ENCODE measurements at regions not wholly inside any gene's neighbourhood (a gene's known extent, or its start where the extent isn't known, plus 50 kb on each side); places are given as distances from the start of the nearest gene placed in this dataset.

DNA sequence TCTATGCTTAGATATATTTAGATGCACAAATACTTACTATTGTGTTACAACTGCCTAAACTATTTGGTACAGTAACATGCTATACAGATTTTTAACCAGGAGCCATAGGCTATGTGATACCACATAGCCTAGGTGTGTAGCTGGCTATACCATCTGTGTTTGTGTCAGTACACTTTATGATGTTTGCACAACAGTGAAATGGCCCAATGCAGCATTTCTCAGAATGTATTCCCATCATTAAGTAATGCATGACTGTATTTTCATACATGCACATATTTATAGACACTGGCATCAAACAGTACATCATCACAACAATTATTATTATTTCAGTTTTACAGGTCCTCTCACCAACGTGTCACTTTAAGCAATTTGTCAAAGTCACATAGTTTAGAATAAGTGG lies 979.5 kb upstream of the TENM4 start:
- Mint-ChIP-seq H3K9me3 (no peaks in the 10 kb centered on the region), H3K4me1 (peaks cover 7% of the 10 kb centered on the region), H3K27me3 (ENCODE audit: insufficient read depth) (no peaks in the 10 kb centered on the region), H3K36me3 (ENCODE audit: low read depth) (no peaks in the 10 kb centered on the region), H3K4me3 (no peak overlapping the region), H3K27ac (no peak overlapping the region)
- Histone ChIP-seq H3K36me3 (ENCODE audit: control insufficient read depth, insufficient read depth, low read length) (no peaks in the 10 kb centered on the region), H3K9ac (ENCODE audit: extremely low read depth, low read length, poor library complexity, severe bottlenecking) (no peak overlapping the region), H3K4me3 (ENCODE audit: low read length) (no peak overlapping the region), H3K27me3 (ENCODE audit: control insufficient read depth, insufficient read depth, low read length, poor library complexity, severe bottlenecking) (no peaks in the 10 kb centered on the region), H3K27ac (ENCODE audit: low read depth, low read length) (no peak overlapping the region), H3K9me3 (ENCODE audit: control insufficient read depth, low read length) (no peaks in the 10 kb centered on the region), H3K4me1 (ENCODE audit: control insufficient read depth, insufficient read depth, low read length) (no peaks in the 10 kb centered on the region)
- no peak for TF ChIP-seq CTCF (conservative IDR thresholded peaks at IDR 0.05)
- DNase-seq, result no peak
- WGBS, 2 experiments (ENCODE audit: insufficient coverage in 1 of 2, insufficient read length in 1 of 2), result 75 to 83% methylated on average over 1 of the region's 1 CpG

DNA sequence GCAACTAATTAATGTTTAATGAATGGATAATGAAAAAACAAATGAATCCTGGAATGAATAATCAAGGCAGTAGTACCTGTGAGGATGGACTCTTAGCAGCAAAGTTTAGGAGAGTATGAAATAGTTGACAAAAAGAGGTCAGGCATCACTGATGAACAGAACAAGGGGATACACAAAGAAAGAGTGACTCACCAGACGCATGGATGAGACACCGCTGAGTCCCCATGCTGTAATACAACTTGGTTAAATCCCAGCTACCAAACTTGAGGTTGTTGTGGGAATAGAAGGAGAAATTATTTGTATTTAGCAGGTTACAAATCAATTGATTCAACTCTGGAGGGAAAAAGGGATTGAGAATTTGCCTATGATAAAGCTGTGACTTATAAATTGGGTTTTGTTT lies 976.9 kb upstream of the TENM4 start:
- Mint-ChIP-seq H3K27me3 (ENCODE audit: insufficient read depth) (no peaks in the 10 kb centered on the region), H3K9me3 (no peaks in the 10 kb centered on the region), H3K4me3 (no peak overlapping the region), H3K27ac (no peak overlapping the region), H3K36me3 (ENCODE audit: low read depth) (no peaks in the 10 kb centered on the region), H3K4me1 (no peaks in the 10 kb centered on the region)
- Histone ChIP-seq H3K36me3 (ENCODE audit: control insufficient read depth, insufficient read depth, low read length) (no peaks in the 10 kb centered on the region), H3K9me3 (ENCODE audit: control insufficient read depth, low read length) (no peaks in the 10 kb centered on the region), H3K27me3 (ENCODE audit: control insufficient read depth, insufficient read depth, low read length, poor library complexity, severe bottlenecking) (no peaks in the 10 kb centered on the region), H3K4me3 (ENCODE audit: low read length) (no peak overlapping the region), H3K27ac (ENCODE audit: low read depth, low read length) (no peak overlapping the region), H3K9ac (ENCODE audit: extremely low read depth, low read length, poor library complexity, severe bottlenecking) (no peak overlapping the region), H3K4me1 (ENCODE audit: control insufficient read depth, insufficient read depth, low read length) (no peaks in the 10 kb centered on the region)
- WGBS, 2 experiments (ENCODE audit: insufficient coverage in 1 of 2, insufficient read length in 1 of 2), result 79 to 95% methylated on average over 2 of the region's 2 CpGs
- DNase-seq, result no peak
- no peak for TF ChIP-seq CTCF (conservative IDR thresholded peaks at IDR 0.05)

DNA sequence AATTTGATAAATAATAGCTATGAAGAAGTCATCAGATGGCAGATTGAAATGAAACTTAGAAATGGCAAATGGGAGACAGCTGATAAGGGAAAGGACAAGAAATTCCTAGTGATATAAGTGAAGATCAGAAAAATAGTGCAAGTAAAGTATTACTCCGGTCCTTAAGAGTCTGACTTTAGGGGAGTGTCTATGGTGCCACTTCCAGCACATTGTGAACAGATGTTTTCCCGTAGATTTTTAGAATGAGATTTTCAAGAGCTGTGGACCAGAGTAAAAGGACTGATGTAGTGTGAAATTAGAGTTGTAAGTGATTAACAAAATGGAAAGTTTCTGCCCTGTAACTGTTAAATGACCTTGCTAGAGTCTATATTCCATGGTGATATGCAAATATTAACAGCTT lies 974.8 kb upstream of the TENM4 start:
- no peaks in the 10 kb centered on the region for H3K36me3 ChIP-seq (ENCODE audit: control insufficient read depth, insufficient read depth, low read length)
- H3K27ac Mint-ChIP-seq, result no peak overlapping the region
- no peak overlapping the region for H3K4me3 ChIP-seq (ENCODE audit: low read length)
- peaks cover 13% of the 10 kb centered on the region for H3K9me3 ChIP-seq (ENCODE audit: control insufficient read depth, low read length)
- H3K4me3 Mint-ChIP-seq, result no peak overlapping the region
- no peaks in the 10 kb centered on the region for H3K4me1 Mint-ChIP-seq
- TF ChIP-seq CTCF (conservative IDR thresholded peaks at IDR 0.05), result no peak
- 92 to 100% methylated on average over 2 of the region's 2 CpGs for WGBS, 2 experiments (ENCODE audit: insufficient coverage in 1 of 2, insufficient read length in 1 of 2)
- no peaks in the 10 kb centered on the region for H3K27me3 Mint-ChIP-seq (ENCODE audit: insufficient read depth)
- no peak overlapping the region for H3K27ac ChIP-seq (ENCODE audit: low read depth, low read length)
- no peaks in the 10 kb centered on the region for H3K27me3 ChIP-seq (ENCODE audit: control insufficient read depth, insufficient read depth, low read length, poor library complexity, severe bottlenecking)
- no peak overlapping the region for H3K9ac ChIP-seq (ENCODE audit: extremely low read depth, low read length, poor library complexity, severe bottlenecking)
- peaks cover 14% of the 10 kb centered on the region for H3K9me3 Mint-ChIP-seq
- H3K36me3 Mint-ChIP-seq (ENCODE audit: low read depth), result no peaks in the 10 kb centered on the region
- H3K4me1 ChIP-seq (ENCODE audit: control insufficient read depth, insufficient read depth, low read length), result no peaks in the 10 kb centered on the region
- no peak for DNase-seq

Data from endodermal cell (in vitro differentiated cells).